Activated CD8-positive, alpha-beta memory T cell treated with anti-CD3 and anti-CD28 coated beads, Interleukin-2, amount 10 ng/mL, durations not matched to agents 7 days and 5 days (primary cell): ENCODE measurements at regions not wholly inside any gene's neighbourhood (a gene's known extent, or its start where the extent isn't known, plus 50 kb on each side); places are given as distances from the start of the nearest gene placed in this dataset.

Experiments
- ATAC-seq: fragments of 150-1000 bp; cut with Tn5 transposase; one replicate; pipeline ENCODE4 v1.10.0; 2021; ENCODE audit warnings: moderate library complexity
- CTCF ChIA-PET: fragments of 350-600 bp; sonication (Branson Sonifier 250); formaldehyde crosslinking; loops from one replicate; lab custom pipeline; 2021; ENCODE audit warnings: antibody characterized with exemption; lab: Charles Lee
- DNase-seq: peaks from one replicate; pipeline ENCODE4 v3.0.0-alpha.2; 2020
- H3K27ac Mint-ChIP-seq: one replicate; pipeline ENCODE4 v1.8.0; 2021; ENCODE audit warnings: mild to moderate bottlenecking, mixed read lengths
- H3K27me3 Mint-ChIP-seq: one replicate; pipeline ENCODE4 v1.8.0; 2021; ENCODE audit warnings: mixed read lengths
- H3K36me3 Mint-ChIP-seq: one replicate; pipeline ENCODE4 v1.8.0; 2021; ENCODE audit warnings: mild to moderate bottlenecking, mixed read lengths
- H3K4me1 Mint-ChIP-seq: one replicate; pipeline ENCODE4 v1.8.0; 2021; ENCODE audit warnings: mixed read lengths
- H3K4me3 Mint-ChIP-seq: one replicate; pipeline ENCODE4 v1.8.0; 2021; ENCODE audit warnings: mild to moderate bottlenecking, moderate library complexity, mixed read lengths
- H3K9me3 Mint-ChIP-seq: one replicate; pipeline ENCODE4 v1.8.0; 2022; ENCODE audit warnings: low read depth, mixed read lengths

GRCh38 chr7:16211402-16211925, 209.9 kb downstream of the CRPPA start:
- Mint-ChIP-seq H3K27me3 (no peaks in the 10 kb centered on the region), H3K9me3 (no peaks in the 10 kb centered on the region), H3K36me3 (no peaks in the 10 kb centered on the region), H3K27ac (no peak overlapping the region), H3K4me3 (no peak overlapping the region), H3K4me1 (no peaks in the 10 kb centered on the region)
- no peak for ATAC-seq
- CTCF ChIA-PET = no interaction called here
- DNase-seq = no peak

- no peak for ATAC-seq
- CTCF ChIA-PET = no interaction called here
- Mint-ChIP-seq H3K36me3 (no peaks in the 10 kb centered on the region), H3K27ac (no peak overlapping the region), H3K9me3 (no peaks in the 10 kb centered on the region), H3K4me3 (no peak overlapping the region), H3K4me1 (no peaks in the 10 kb centered on the region), H3K27me3 (no peaks in the 10 kb centered on the region)
- DNase-seq = no peak
Observed at GRCh38 chr7:16210171-16210570, 211.2 kb downstream of the CRPPA start.

- CTCF ChIA-PET = no interaction called here
- ATAC-seq (no peak), DNase-seq (no peak)
- Mint-ChIP-seq H3K27ac (no peak overlapping the region), H3K4me1 (no peaks in the 10 kb centered on the region), H3K9me3 (no peaks in the 10 kb centered on the region), H3K27me3 (no peaks in the 10 kb centered on the region), H3K36me3 (no peaks in the 10 kb centered on the region), H3K4me3 (no peak overlapping the region)
Observed at GRCh38 chr7:16207321-16207720, 214.0 kb downstream of the CRPPA start.

GRCh38 chr7:16205466-16205865, 215.9 kb downstream of the CRPPA start:
- CTCF ChIA-PET = no interaction called here
- H3K27me3 Mint-ChIP-seq = no peaks in the 10 kb centered on the region
- DNase-seq (no peak), ATAC-seq (no peak)
- H3K27ac Mint-ChIP-seq = no peak overlapping the region
- H3K9me3 Mint-ChIP-seq = no peaks in the 10 kb centered on the region
- H3K4me3 Mint-ChIP-seq = no peak overlapping the region
- no peaks in the 10 kb centered on the region for H3K4me1 Mint-ChIP-seq
- no peaks in the 10 kb centered on the region for H3K36me3 Mint-ChIP-seq

- no peak for ATAC-seq
- H3K36me3 Mint-ChIP-seq = no peaks in the 10 kb centered on the region
- CTCF ChIA-PET = no interaction called here
- no peaks in the 10 kb centered on the region for H3K4me1 Mint-ChIP-seq
- H3K9me3 Mint-ChIP-seq = no peaks in the 10 kb centered on the region
- no peak for DNase-seq
- H3K4me3 Mint-ChIP-seq = no peak overlapping the region
- no peak overlapping the region for H3K27ac Mint-ChIP-seq
- H3K27me3 Mint-ChIP-seq = no peaks in the 10 kb centered on the region
Observed at GRCh38 chr7:16204953-16205352, 216.4 kb downstream of the CRPPA start.

GRCh38 chr7:16203065-16203464, 218.3 kb downstream of the CRPPA start:
- H3K9me3 Mint-ChIP-seq = no peaks in the 10 kb centered on the region
- DNase-seq (no peak), ATAC-seq (no peak)
- H3K4me3 Mint-ChIP-seq = no peak overlapping the region
- no peaks in the 10 kb centered on the region for H3K36me3 Mint-ChIP-seq
- no peaks in the 10 kb centered on the region for H3K27me3 Mint-ChIP-seq
- no peak overlapping the region for H3K27ac Mint-ChIP-seq
- H3K4me1 Mint-ChIP-seq = no peaks in the 10 kb centered on the region
- CTCF ChIA-PET = no interaction called here

- no peak for DNase-seq
- H3K27me3 Mint-ChIP-seq = no peaks in the 10 kb centered on the region
- ATAC-seq = no peak
- CTCF ChIA-PET = no interaction called here
- H3K4me3 Mint-ChIP-seq = no peak overlapping the region
- no peaks in the 10 kb centered on the region for H3K4me1 Mint-ChIP-seq
- H3K36me3 Mint-ChIP-seq = no peaks in the 10 kb centered on the region
- H3K9me3 Mint-ChIP-seq = no peaks in the 10 kb centered on the region
- no peak overlapping the region for H3K27ac Mint-ChIP-seq
Observed at GRCh38 chr7:16202303-16202702, 219.0 kb downstream of the CRPPA start.

GRCh38 chr7:16200591-16200990, 220.7 kb downstream of the CRPPA start:
- no peaks in the 10 kb centered on the region for H3K9me3 Mint-ChIP-seq
- H3K4me3 Mint-ChIP-seq = no peak overlapping the region
- H3K27me3 Mint-ChIP-seq = no peaks in the 10 kb centered on the region
- H3K4me1 Mint-ChIP-seq = no peaks in the 10 kb centered on the region
- no peak for DNase-seq
- CTCF ChIA-PET = no interaction called here
- H3K27ac Mint-ChIP-seq = no peak overlapping the region
- ATAC-seq = no peak
- H3K36me3 Mint-ChIP-seq = no peaks in the 10 kb centered on the region

- Mint-ChIP-seq H3K36me3 (no peaks in the 10 kb centered on the region), H3K27ac (no peak overlapping the region), H3K4me1 (no peaks in the 10 kb centered on the region), H3K9me3 (no peaks in the 10 kb centered on the region), H3K27me3 (no peaks in the 10 kb centered on the region), H3K4me3 (no peak overlapping the region)
- no peak for ATAC-seq
- CTCF ChIA-PET = no interaction called here
- DNase-seq = no peak
Observed at GRCh38 chr7:16193631-16194030, 227.7 kb downstream of the CRPPA start.

- no peak overlapping the region for H3K27ac Mint-ChIP-seq
- DNase-seq = no peak
- no peaks in the 10 kb centered on the region for H3K27me3 Mint-ChIP-seq
- no peaks in the 10 kb centered on the region for H3K9me3 Mint-ChIP-seq
- CTCF ChIA-PET = no interaction called here
- no peak for ATAC-seq
- H3K4me1 Mint-ChIP-seq = no peaks in the 10 kb centered on the region
- no peaks in the 10 kb centered on the region for H3K36me3 Mint-ChIP-seq
- H3K4me3 Mint-ChIP-seq = no peak overlapping the region
Observed at GRCh38 chr7:16189026-16189715, 232.2 kb downstream of the CRPPA start.

- CTCF ChIA-PET = no interaction called here
- no peak overlapping the region for H3K4me3 Mint-ChIP-seq
Observed at GRCh38 chr7:16187131-16187530, 234.2 kb downstream of the CRPPA start.

GRCh38 chr7:16178585-16178984, 242.8 kb downstream of the CRPPA start:
- Mint-ChIP-seq H3K9me3 (no peaks in the 10 kb centered on the region), H3K27me3 (no peaks in the 10 kb centered on the region), H3K27ac (no peak overlapping the region), H3K4me3 (no peak overlapping the region), H3K36me3 (no peaks in the 10 kb centered on the region), H3K4me1 (no peaks in the 10 kb centered on the region)
- ATAC-seq = no peak
- CTCF ChIA-PET = no interaction called here
- DNase-seq = no peak

More at GRCh38 chr7:16187131-16187530, 234.2 kb downstream of the CRPPA start:
- Mint-ChIP-seq H3K27me3 (no peaks in the 10 kb centered on the region), H3K4me1 (no peaks in the 10 kb centered on the region), H3K36me3 (no peaks in the 10 kb centered on the region), H3K9me3 (no peaks in the 10 kb centered on the region), H3K27ac (no peak overlapping the region)
- DNase-seq (no peak), ATAC-seq (no peak)

GRCh38 chr7:16178092-16178491, 243.2 kb downstream of the CRPPA start:
- Mint-ChIP-seq H3K9me3 (no peaks in the 10 kb centered on the region), H3K4me3 (no peak overlapping the region), H3K36me3 (no peaks in the 10 kb centered on the region), H3K27ac (no peak overlapping the region), H3K27me3 (no peaks in the 10 kb centered on the region), H3K4me1 (no peaks in the 10 kb centered on the region)
- DNase-seq (no peak), ATAC-seq (no peak)
- CTCF ChIA-PET = no interaction called here

GRCh38 chr7:16174253-16174652, 247.1 kb downstream of the CRPPA start:
- H3K4me3 Mint-ChIP-seq = no peak overlapping the region
- H3K4me1 Mint-ChIP-seq = no peaks in the 10 kb centered on the region
- CTCF ChIA-PET = no interaction called here
- DNase-seq (no peak), ATAC-seq (no peak)
- no peak overlapping the region for H3K27ac Mint-ChIP-seq
- no peaks in the 10 kb centered on the region for H3K9me3 Mint-ChIP-seq
- H3K27me3 Mint-ChIP-seq = no peaks in the 10 kb centered on the region
- no peaks in the 10 kb centered on the region for H3K36me3 Mint-ChIP-seq
